ENCODE measurements at regions not wholly inside any gene's neighbourhood (a gene's known extent, or its start where the extent isn't known, plus 50 kb on each side); places are given as distances from the start of the nearest gene placed in this dataset.

- Histone ChIP-seq H3K4me1 (no peaks in the 10 kb centered on the region), H3K27me3 (no peaks in the 10 kb centered on the region), H3K9me3 (no peaks in the 10 kb centered on the region), H3K4me3 (no peak overlapping the region), H3K27ac (no peak overlapping the region), H3K36me3 (no peaks in the 10 kb centered on the region)
- TF ChIP-seq POLR2A (IDR thresholded peaks at IDR 0.05) (no peak), CTCF (IDR thresholded peaks at IDR 0.05 in 4 of 5, conservative IDR thresholded peaks at IDR 0.05 in 1 of 5) (no peak)
- in situ Hi-C loops (cut with MboI; ENCODE audit: low sequenced_read_pairs in 4 of 4), result no loop called here
- intact Hi-C loops (cut with DNase I; ENCODE audit: low total_unique reads), result no loop called here
- DNase-seq, result no peak
- ATAC-seq, result no peak
These were observed 114.3 kb upstream of the RPH3A start for GRCh38 chr12:112677050-112677765.

GRCh38 chr12:112680993-112681392 lies 110.6 kb upstream of the RPH3A start:
- Histone ChIP-seq H3K27ac (no peak overlapping the region), H3K27me3 (no peaks in the 10 kb centered on the region), H3K4me1 (no peaks in the 10 kb centered on the region), H3K36me3 (no peaks in the 10 kb centered on the region), H3K9me3 (no peaks in the 10 kb centered on the region), H3K4me3 (no peak overlapping the region)
- intact Hi-C loops (cut with DNase I; ENCODE audit: low total_unique reads), result no loop called here
- TF ChIP-seq POLR2A (IDR thresholded peaks at IDR 0.05) (no peak), CTCF (IDR thresholded peaks at IDR 0.05 in 4 of 5, conservative IDR thresholded peaks at IDR 0.05 in 1 of 5) (no peak)
- in situ Hi-C loops (cut with MboI; ENCODE audit: low sequenced_read_pairs in 4 of 4), result no loop called here
- no peak for DNase-seq
- no peak for ATAC-seq

GRCh38 chr12:112682586-112682985 lies 109.0 kb upstream of the RPH3A start:
- no peak for DNase-seq
- H3K36me3 ChIP-seq, result no peaks in the 10 kb centered on the region
- no peak overlapping the region for H3K27ac ChIP-seq
- TF ChIP-seq POLR2A (IDR thresholded peaks at IDR 0.05), result no peak
- no peak for TF ChIP-seq CTCF (IDR thresholded peaks at IDR 0.05 in 4 of 5, conservative IDR thresholded peaks at IDR 0.05 in 1 of 5)
- no peak for ATAC-seq
- in situ Hi-C loops (cut with MboI; ENCODE audit: low sequenced_read_pairs in 4 of 4) (no loop called here), intact Hi-C loops (cut with DNase I; ENCODE audit: low total_unique reads) (no loop called here)
- H3K4me3 ChIP-seq, result no peak overlapping the region
- H3K27me3 ChIP-seq, result no peaks in the 10 kb centered on the region
- no peaks in the 10 kb centered on the region for H3K4me1 ChIP-seq
- H3K9me3 ChIP-seq, result no peaks in the 10 kb centered on the region

- H3K9me3 ChIP-seq, result no peaks in the 10 kb centered on the region
- intact Hi-C loops (cut with DNase I; ENCODE audit: low total_unique reads), result no loop called here
- DNase-seq (no peak), ATAC-seq (no peak)
- H3K36me3 ChIP-seq, result no peaks in the 10 kb centered on the region
- no peak overlapping the region for H3K4me3 ChIP-seq
- no peaks in the 10 kb centered on the region for H3K4me1 ChIP-seq
- H3K27ac ChIP-seq, result no peak overlapping the region
- TF ChIP-seq POLR2A (IDR thresholded peaks at IDR 0.05) (no peak), CTCF (IDR thresholded peaks at IDR 0.05 in 4 of 5, conservative IDR thresholded peaks at IDR 0.05 in 1 of 5) (no peak)
- in situ Hi-C loops (cut with MboI; ENCODE audit: low sequenced_read_pairs in 4 of 4), result no loop called here
- no peaks in the 10 kb centered on the region for H3K27me3 ChIP-seq
These were observed 106.8 kb upstream of the RPH3A start for GRCh38 chr12:112684742-112685141.

GRCh38 chr12:112685321-112685720 lies 106.2 kb upstream of the RPH3A start:
- TF ChIP-seq POLR2A (IDR thresholded peaks at IDR 0.05) (no peak), CTCF (IDR thresholded peaks at IDR 0.05 in 4 of 5, conservative IDR thresholded peaks at IDR 0.05 in 1 of 5) (no peak)
- ATAC-seq (no peak), DNase-seq (no peak)
- no peaks in the 10 kb centered on the region for H3K27me3 ChIP-seq
- in situ Hi-C loops (cut with MboI; ENCODE audit: low sequenced_read_pairs in 4 of 4) (no loop called here), intact Hi-C loops (cut with DNase I; ENCODE audit: low total_unique reads) (no loop called here)
- H3K36me3 ChIP-seq, result no peaks in the 10 kb centered on the region
- no peak overlapping the region for H3K27ac ChIP-seq
- no peak overlapping the region for H3K4me3 ChIP-seq
- no peaks in the 10 kb centered on the region for H3K9me3 ChIP-seq
- no peaks in the 10 kb centered on the region for H3K4me1 ChIP-seq
